ENCODE measurements at regions not wholly inside any gene's neighbourhood (a gene's known extent, or its start where the extent isn't known, plus 50 kb on each side); places are given as distances from the start of the nearest gene placed in this dataset.

- ATAC-seq (no peak), DNase-seq (ENCODE audit: missing footprints) (peak; percentile 37)
- intact Hi-C loops (cut with DNase I), result no loop called here
These were observed 507.5 kb upstream of the NR2F2 start for GRCh38 chr15:95822961-95823360.

DNA sequence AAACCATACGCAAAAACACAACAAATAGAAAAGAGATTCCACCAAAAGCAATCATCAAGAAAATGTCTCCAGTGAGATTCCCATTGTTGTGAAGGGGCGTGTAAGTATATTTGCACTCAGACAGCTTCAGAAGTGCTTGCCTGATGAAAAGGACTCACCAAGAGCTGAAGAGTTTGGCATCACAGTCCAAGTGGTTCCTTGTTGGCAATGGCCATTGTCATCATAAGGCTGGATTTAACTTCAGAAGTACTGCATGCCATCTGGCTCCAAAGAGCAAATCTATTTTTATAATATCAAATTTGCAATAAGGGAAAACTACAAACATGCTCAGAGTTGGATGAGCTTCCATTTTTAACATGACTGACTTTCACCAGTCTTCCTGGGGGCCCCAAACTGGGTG lies 505.3 kb upstream of the NR2F2 start:
- intact Hi-C loops (cut with DNase I), result no loop called here
- DNase-seq (ENCODE audit: missing footprints) (no peak), ATAC-seq (no peak)

GRCh38 chr15:95825671-95826411 lies 504.7 kb upstream of the NR2F2 start:
- no peak for ATAC-seq
- DNase-seq (ENCODE audit: missing footprints), result no peak
- intact Hi-C loops (cut with DNase I), result no loop called here

- ATAC-seq (no peak), DNase-seq (ENCODE audit: missing footprints) (no peak)
- intact Hi-C loops (cut with DNase I), result no loop called here
These were observed 503.9 kb upstream of the NR2F2 start for GRCh38 chr15:95826412-95827195.

GRCh38 chr15:95829062-95829461 lies 501.4 kb upstream of the NR2F2 start:
- no peak for DNase-seq (ENCODE audit: missing footprints)
- no peak for ATAC-seq
- intact Hi-C loops (cut with DNase I), result no loop called here

GRCh38 chr15:95830281-95830680 lies 500.2 kb upstream of the NR2F2 start:
- no peak for ATAC-seq
- no peak for DNase-seq (ENCODE audit: missing footprints)
- intact Hi-C loops (cut with DNase I), result no loop called here

GRCh38 chr15:95832668-95833067 lies 497.8 kb upstream of the NR2F2 start:
- intact Hi-C loops (cut with DNase I), result no loop called here
- no peak for ATAC-seq
- DNase-seq (ENCODE audit: missing footprints), result no peak

GRCh38 chr15:95834028-95834804 lies 496.3 kb upstream of the NR2F2 start:
- DNase-seq (ENCODE audit: missing footprints), result no peak
- intact Hi-C loops (cut with DNase I), result no loop called here
- no peak for ATAC-seq

GRCh38 chr15:95836536-95836935 lies 494.0 kb upstream of the NR2F2 start:
- ATAC-seq (no peak), DNase-seq (ENCODE audit: missing footprints) (no peak)
- intact Hi-C loops (cut with DNase I), result no loop called here

- DNase-seq (ENCODE audit: missing footprints) (no peak), ATAC-seq (no peak)
- intact Hi-C loops (cut with DNase I), result no loop called here
These were observed 493.0 kb upstream of the NR2F2 start for GRCh38 chr15:95837341-95838004.

DNA sequence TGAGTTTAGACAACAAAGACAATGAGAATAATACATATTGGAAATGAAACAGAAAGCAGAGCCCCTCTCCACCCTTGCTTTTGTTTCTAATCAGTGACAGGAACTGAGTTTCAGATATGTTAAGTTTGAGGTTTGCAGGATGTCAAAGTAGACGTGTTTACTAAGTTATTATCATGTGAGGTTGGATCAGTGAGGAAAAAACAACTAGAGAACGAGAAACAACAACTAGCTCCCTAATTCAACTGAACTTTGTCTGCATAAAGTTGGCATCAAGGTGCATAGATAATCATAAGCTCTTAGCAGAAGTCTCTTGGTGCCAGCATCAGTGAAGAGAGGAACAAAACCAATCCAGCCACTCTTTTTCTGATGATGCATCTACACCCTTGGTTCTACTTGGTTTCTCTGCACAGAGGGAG lies 491.1 kb upstream of the NR2F2 start:
- intact Hi-C loops (cut with DNase I), result no loop called here
- ATAC-seq (no peak), DNase-seq (ENCODE audit: missing footprints) (no peak)

- DNase-seq (ENCODE audit: missing footprints) (peak; percentile 68), ATAC-seq (peak; percentile 71)
- intact Hi-C loops (cut with DNase I), result loop anchor here (5.0 to 10.0 kb wide), 2 partner anchors 173 to 395 kb away; no protein-coding TSS in a partner anchor
These were observed 490.5 kb upstream of the NR2F2 start for GRCh38 chr15:95840004-95840403.

DNA sequence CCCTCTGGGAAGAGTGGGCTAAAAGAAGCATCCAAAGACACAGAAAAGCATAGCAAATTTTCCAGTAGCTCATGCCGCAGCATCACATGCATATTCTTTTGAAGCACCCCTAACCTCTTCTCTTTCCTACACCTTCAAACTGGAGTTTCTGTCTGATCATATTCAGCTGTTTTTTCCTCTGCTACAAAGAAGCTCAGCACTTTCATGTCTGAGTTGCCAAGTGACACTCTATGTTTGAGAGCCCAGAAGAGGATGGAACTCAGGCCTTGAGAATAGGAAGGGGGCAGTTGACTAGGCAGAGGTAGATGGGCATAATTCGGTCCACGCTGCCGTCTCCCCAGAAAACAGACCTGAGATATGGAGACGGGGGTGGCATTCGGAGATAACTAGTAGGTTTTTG lies 489.6 kb upstream of the NR2F2 start:
- DNase-seq (ENCODE audit: missing footprints) (no peak), ATAC-seq (no peak)
- intact Hi-C loops (cut with DNase I), result loop anchor here (5.0 to 10.0 kb wide), 2 partner anchors 174 to 396 kb away; no protein-coding TSS in a partner anchor

DNA sequence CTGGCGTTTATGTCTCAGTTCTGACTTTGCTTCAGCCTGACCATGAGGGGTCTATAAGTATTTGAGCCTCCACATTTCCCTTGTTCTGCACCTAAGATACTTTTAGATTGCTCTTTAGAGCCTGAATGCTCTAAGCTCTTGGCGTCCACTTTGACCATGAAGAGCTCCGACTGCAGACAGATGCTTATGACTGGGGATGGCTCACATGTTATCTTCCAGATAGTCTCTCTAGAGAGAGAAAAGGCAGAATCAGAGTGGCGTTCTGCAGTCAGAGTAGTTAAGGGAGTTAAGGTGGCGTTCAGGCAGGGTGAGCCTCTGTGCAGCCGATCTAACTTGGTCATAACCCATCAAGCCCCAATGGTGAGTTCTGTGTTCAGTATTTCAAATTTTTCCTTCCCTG lies 487.9 kb upstream of the NR2F2 start:
- intact Hi-C loops (cut with DNase I), result loop anchor here (2.0 to 10.0 kb wide), 3 partner anchors 175 to 482 kb away; no protein-coding TSS in a partner anchor
- DNase-seq (ENCODE audit: missing footprints) (no peak), ATAC-seq (no peak)

- DNase-seq (ENCODE audit: missing footprints) (no peak), ATAC-seq (peak; percentile 68)
- intact Hi-C loops (cut with DNase I), result loop anchor here (2.0 to 10.0 kb wide), 3 partner anchors 176 to 481 kb away; no protein-coding TSS in a partner anchor
These were observed 487.1 kb upstream of the NR2F2 start for GRCh38 chr15:95843241-95843910.

- ATAC-seq, result peak; percentile 59
These were observed 484.5 kb upstream of the NR2F2 start for GRCh38 chr15:95845862-95846515.

DNA sequence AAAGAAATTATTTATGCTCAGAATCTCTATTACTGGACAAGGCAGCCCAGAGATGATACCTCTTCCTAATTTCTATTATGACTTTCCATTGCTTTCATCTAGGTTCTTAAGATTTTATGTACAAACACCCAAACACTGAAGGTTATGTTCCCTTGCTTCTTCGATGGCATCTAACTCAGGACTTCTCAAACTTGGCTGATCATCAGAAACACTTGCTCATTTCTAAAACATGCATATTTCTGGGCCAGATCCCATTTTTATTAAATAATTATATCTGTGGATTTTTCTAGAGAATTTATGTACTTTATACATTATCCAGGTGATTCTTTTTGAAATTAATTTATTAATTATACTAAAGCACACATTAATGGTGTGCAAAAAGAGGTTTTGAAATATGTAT lies 482.4 kb upstream of the NR2F2 start:
- ATAC-seq, result no peak
- no peak for DNase-seq (ENCODE audit: missing footprints)
- intact Hi-C loops (cut with DNase I), result loop anchor here (10.0 kb wide), 1 partner anchor 403 kb away; no protein-coding TSS in a partner anchor

More at GRCh38 chr15:95845862-95846515, 484.5 kb upstream of the NR2F2 start:
- DNase-seq (ENCODE audit: missing footprints), result peak; percentile 69
- intact Hi-C loops (cut with DNase I), result loop anchor here (10.0 kb wide), 1 partner anchor 401 kb away; no protein-coding TSS in a partner anchor

GRCh38 chr15:95850837-95851236 lies 479.7 kb upstream of the NR2F2 start:
- no peak for ATAC-seq
- intact Hi-C loops (cut with DNase I), result no loop called here
- no peak for DNase-seq (ENCODE audit: missing footprints)
